ENCODE measurements at regions not wholly inside any gene's neighbourhood (a gene's known extent, or its start where the extent isn't known, plus 50 kb on each side); places are given as distances from the start of the nearest gene placed in this dataset.

DNA sequence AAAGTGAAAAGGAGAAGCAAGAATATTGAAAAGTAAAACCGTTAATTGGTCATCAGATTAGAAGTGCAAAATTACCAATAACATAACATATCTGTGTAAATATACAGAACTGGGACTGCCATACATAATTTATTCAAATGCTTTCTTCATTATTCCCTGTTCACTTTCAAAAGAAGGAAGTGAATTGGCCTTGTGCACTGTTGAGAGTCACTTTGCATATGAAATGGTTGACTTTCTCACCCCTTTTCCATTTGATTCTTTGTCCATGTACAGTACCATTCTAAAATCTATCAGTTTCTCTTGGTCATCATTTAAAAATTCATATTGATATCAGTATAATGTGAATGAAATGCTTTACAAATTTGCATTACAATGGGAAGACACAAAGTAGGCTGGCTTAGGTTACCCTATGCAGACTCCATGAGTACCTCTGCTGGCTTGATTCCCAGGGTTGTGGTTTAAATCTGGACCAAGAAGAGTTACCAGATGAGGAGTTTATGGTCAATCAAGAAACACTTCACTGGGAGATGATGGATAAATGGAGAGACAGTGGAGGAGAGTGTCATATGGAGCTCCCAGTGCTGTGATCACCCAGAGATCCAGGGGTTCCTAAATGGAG lies 210.9 kb upstream of the TOPAZ1 start:
- no peak for TF ChIP-seq EZH2 (IDR thresholded peaks at IDR 0.05; ENCODE audit: borderline replicate concordance, low read length)
- TF ChIP-seq, protein P1, sequence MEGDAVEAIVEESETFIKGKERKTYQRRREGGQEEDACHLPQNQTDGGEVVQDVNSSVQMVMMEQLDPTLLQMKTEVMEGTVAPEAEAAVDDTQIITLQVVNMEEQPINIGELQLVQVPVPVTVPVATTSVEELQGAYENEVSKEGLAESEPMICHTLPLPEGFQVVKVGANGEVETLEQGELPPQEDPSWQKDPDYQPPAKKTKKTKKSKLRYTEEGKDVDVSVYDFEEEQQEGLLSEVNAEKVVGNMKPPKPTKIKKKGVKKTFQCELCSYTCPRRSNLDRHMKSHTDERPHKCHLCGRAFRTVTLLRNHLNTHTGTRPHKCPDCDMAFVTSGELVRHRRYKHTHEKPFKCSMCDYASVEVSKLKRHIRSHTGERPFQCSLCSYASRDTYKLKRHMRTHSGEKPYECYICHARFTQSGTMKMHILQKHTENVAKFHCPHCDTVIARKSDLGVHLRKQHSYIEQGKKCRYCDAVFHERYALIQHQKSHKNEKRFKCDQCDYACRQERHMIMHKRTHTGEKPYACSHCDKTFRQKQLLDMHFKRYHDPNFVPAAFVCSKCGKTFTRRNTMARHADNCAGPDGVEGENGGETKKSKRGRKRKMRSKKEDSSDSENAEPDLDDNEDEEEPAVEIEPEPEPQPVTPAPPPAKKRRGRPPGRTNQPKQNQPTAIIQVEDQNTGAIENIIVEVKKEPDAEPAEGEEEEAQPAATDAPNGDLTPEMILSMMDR (conservative IDR thresholded peaks at IDR 0.05 in 1 of 2, IDR thresholded peaks at IDR 0.05 in 1 of 2; ENCODE audit: extremely low read depth in 1 of 2, insufficient read depth in 1 of 2, low read depth in 1 of 2, low read length in 2 of 2), result no peak

Data from mammary epithelial cell (primary cell).